HG03354 (cell line): ENCODE measurements at regions not wholly inside any gene's neighbourhood (a gene's known extent, or its start where the extent isn't known, plus 50 kb on each side); places are given as distances from the start of the nearest gene placed in this dataset.

ENCODE experiments used
- ATAC-seq: cut with Tn5 transposase; IDR thresholded peaks from one replicate; pipeline ENCODE4 v1.9.1; 2021; ENCODE audit warnings: mild to moderate bottlenecking; ENCODE audit not compliant: unreplicated experiment, poor library complexity, severe bottlenecking

DNA sequence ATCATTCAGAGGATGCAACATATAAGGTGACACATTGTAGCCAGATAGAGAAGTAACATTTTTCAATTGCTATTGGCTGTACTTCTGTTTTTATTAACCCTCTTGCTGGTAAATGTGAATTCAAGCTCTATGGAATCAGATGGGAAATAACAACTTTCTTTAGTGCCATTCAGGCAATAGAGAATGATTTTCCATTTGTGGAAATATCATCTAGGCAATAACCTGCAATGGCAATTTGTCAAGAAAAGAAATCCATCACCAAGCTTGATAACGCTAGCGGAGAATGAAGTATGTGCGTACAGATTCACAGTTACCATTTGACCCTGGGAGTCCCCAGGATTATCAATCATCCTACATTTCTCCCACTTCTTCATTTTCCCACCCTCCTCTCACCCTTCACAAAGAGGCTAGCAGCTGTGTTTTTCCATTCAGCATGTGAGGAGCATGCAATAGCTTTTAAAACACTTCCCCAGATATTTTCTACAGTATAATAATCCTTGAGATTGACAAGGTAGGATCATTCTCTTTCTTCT, 569.7 kb upstream of the KLF12 start:
- ATAC-seq: no peak

DNA sequence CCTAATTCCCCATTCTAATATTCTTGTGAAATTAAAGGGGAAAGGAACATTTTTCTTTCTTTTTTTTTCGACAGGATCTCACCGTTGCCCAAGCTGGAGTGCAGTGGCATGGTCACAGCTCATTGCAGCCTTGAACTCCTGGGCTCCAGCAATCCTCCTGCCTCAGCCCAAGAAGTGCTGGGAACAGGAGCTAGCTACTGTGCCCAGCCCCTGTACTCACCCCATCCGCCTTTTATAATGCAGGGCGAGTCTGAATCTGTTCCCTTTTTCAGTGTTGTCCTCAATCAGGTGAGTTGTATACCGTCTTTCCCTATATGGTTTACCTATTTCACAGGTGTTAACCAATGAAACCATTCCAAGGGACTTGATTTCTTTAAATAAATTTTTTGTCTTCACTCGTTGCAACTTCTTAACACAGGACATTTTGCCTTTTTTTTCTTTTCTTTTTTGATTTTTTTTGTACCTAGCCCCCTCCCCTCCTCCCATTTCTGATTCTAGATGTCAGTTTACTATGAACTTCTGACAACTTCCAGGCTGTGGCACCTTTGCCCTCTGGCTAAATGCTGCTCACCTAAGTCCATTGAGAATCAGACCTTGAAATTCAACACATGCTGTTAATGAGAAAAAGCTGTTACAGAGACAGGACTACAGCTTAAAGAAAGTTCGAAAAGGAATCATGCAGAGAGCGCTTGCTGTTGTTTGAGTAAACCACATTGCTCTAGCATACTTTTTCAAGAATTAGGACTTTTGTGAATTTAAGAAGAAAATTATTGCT, 562.1 kb upstream of the KLF12 start:
- ATAC-seq: no peak

DNA sequence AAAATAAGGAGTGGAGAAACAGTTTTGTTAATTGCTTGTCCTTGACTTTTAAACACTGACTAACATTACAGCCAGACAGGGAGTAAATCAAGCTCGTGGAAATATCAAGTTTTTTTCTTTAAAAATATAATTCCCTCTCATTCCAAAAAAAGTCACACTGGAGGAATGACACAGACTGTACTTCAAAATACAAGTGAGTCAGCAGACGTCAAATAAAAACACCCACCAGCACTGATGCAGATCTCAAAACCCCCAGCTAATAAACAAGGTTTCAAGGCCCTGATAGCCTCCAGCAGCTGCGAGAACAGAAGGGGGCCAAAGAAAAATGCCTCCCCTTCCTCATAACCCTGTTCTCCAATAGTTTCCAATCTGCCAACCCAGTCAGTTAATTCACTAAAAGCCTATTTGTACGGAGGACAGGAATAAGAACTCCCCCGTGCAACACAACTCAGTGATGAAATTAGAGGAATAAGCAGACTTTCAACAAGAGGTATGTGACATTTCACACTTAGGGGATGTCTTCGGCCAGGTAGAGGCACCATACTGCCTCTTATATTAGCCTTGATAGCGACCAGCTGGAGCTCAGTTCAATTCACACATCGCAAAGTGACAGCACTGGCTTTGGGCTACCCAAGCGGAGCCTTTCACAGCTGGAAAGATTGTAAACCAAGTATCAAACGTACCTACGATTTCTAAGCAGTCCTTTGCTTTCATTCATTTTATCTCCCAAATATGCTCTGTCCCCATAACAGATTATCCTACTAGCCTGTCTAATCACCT, 561.0 kb upstream of the KLF12 start:
- no peak for ATAC-seq

DNA sequence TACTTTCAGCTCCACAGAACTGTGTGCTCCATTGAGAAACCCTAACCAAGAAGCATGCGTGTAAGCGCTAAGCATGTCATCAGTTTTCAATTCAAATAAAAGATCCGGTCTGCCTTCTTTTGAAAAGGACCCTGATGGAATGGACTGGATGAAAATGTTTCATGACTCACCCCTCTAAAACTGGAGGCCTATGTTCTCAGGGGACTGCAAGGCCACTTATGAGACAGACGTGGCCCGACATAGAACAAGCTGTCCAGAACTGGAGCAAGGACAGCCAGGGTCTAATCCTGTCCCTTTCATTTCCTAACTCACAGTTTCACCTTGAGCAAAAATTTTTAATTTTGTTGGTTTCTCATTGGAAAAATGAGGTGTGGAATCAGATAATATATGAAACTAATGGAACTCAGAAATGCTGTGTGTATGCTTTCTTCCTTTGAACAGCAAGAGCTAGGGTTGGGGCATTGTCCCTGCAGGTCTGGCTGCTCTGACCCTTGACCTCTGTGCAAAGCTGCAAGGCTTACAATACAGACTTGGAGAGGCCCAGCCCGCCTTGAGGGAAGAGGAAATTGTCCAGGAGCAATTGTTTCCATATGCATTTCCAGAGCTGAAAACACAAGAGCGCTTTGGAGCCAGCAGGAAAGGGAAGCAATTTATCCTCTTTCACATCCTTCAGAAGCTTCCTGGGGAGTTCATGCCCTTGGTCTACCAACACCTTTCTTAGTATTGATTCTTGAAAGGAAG, 553.4 kb upstream of the KLF12 start:
- ATAC-seq: no peak

DNA sequence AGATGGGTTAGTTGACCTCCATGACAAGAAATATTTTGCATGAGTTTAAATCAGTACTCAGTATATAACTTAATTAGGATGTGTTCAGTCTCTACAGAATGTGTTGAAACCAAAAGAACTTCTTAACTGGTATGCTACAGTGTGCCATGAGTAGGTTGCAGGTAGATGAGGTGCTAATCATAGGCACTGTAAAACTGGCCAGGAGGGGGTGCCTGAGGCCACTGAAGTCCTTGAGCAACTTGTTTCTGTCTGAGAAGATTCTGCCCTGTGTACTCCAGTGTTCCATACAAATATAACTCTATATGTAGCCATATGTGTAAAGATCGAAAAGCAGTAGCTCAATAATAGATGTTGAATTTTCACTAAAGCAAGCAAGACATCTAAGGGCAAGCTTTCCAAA, 549.2 kb upstream of the KLF12 start:
- no peak for ATAC-seq

DNA sequence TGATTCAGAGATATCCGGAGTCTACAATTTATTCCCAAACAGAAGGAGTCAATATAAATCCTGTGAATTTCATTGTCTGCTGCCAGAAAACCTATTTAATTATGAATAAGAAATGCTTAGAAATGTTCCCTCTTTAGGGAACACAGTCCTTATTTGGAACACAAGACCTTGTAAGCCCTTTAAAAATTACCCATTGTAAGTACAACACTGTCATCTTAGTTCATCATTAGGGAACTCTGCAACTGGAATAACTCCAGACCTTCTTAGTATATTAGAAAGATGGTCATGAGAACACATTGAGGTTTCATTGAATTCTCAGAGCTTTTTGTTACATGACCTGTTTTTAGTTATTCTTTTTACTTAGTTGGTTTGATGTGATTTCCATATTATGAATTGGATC, 548.5 kb upstream of the KLF12 start:
- ATAC-seq: no peak

DNA sequence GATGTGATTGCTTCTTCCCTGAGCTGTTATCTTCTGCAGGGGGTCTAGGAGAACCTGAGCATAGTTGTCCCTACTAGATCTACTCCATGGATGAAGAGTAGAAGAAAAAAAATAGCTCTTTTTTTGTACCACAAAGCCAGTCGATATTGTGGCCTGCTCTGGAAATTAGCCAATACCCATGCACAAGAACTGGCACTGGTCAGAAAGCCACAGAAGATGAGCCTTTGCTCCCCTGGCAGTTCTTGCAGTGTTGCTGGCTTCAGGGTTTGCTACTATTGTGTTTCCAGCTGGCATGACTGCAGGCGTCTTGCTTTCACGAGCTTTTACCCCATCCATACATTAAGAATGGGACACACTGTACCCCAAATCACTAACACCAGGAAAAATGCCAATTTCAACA, 547.7 kb upstream of the KLF12 start:
- no peak for ATAC-seq

DNA sequence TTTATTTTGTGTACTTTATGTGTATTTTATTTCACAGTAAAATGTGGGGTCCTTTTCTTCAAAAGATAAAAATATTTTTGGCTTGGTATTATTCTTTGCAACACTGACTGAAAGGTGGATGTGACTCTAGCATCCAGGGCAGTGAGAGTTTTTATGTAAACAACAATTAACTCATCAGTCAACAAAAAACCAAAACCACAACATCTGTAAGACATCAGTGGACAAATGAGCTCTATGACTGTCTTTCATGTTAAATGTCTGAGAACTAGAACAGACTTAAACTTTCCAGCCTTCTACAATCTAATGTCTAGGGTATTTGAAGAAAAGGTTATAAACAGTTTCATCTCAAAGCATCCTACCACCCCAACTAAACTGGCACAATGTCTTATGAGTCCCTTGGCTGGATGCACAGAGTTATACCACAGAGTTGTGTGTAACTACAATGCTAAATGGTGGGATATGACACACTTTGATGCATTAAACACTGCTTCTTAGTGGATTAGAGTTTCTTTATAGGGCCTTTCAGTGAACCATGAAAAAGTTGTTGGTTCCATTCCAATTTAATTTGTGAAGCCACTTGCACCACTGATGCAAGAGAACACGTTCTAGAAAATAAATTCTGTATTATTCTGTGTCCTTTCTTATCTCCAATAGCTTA, 544.2 kb upstream of the KLF12 start:
- no peak for ATAC-seq

DNA sequence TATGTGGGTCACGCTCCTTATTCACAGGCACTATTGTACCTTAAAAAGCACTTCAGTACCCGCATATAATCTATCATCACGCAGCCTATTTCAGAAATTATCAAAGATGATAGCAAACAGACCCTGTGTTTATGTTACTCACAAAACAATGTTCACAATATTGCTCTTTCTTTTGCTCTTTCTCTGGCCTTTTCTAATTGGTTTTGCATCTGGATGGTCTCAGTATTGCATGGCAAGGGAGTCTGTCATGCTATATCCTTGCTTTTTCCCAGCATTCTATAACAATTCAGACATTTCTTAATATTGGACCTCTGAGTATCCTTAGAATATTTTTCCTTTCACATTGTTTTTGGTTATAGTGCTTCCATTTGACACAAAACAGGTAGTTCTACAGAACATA, 541.8 kb upstream of the KLF12 start:
- ATAC-seq: no peak

DNA sequence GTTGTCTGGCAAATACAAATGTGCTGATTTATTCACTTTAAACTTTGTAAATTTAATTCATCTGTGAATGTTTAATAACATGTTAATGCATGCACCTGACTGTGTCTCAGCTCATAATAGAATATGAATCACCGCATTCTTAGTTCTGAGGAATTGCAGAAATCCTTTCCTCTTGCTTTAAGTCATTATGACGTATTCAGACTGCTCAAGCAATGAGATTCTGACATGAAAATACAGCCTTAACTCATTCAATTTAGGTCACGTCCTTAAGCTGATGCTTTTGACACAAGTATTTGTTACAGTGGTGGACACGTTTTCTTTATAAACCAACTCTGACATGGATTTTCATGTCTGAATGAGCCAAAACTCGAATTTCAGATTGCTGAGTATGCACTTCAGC, 541.0 kb upstream of the KLF12 start:
- ATAC-seq: no peak

DNA sequence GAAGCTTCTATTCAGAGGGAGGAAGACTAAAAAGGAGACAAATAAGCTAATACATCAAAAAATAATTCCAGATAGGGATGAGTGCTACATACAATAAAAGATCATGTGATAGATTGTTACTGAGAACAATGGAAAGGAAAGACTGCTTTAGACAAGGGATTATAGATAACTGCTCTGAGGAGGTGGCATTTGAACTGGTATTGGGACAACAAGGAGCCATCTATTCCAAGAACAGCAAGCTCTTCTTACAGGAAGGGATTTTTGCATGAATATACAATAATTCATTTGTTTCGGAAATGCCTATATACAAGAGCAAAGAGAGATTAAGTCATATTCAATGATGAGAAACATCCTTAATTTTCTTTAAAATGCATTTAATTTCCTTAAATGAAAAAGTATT, 540.5 kb upstream of the KLF12 start:
- ATAC-seq: no peak

DNA sequence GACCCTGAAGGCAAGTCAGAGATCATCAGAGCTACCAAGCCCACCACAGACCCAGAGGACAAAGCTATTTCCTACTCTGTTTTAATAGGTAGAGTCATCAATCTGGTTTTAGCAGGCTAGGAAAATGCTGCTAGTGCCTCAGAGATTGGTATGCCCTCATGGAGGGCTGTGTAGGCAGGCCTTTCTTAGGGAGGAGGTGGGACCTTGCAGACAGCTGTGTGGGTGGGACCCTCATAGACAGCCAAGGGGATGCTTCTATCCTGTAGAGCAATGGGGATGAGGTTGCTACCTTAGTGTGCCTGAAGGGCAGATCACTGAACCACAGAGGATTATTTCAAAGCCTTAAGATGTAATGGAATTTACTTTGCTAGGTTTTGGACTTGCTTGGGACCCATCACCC, 534.9 kb upstream of the KLF12 start:
- ATAC-seq: no peak

DNA sequence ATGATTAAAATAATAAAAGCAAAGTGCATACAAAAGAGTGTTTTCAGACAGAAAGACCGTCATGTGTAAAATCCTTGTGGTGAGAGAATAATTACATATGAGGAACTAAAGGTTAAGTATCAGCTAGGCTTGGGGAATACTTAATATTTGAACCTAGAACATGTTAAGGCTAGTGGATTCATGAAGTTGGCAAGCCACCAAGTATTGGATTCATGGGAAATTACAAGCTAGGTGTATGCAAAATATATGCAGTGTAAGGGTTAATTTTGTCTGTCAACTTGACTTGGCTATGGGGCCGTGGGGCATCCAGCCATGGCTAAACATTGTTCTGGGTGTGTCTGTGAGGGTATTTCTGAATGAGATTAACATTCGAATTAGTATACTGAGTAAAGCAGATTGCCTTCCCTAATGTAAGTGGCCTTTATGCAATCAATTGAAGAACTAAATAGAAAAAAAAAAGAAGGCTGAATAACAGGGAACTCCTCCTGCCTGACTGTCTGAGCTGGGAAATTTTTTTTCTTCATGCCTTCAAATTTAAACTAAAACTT, 533.5 kb upstream of the KLF12 start:
- ATAC-seq: no peak

DNA sequence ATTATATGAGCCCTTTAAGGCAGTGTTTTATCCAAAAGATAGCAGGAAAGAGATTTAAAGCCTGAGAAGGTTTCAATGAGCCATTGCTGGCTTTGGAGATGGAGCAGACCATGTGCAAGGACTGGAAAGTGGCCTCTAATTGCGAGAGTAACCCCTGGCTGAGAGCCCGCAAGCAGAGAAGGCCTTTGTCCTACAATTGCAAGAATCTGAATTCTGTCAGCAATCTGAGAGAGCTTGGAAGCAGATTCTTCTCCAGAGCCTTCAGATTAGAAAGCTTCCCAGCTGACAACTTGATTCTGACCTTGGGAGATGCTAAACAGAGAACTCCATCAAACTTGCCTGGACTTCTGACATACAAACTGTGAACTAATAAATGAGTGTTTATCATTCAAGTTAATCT, 528.7 kb upstream of the KLF12 start:
- ATAC-seq: no peak

DNA sequence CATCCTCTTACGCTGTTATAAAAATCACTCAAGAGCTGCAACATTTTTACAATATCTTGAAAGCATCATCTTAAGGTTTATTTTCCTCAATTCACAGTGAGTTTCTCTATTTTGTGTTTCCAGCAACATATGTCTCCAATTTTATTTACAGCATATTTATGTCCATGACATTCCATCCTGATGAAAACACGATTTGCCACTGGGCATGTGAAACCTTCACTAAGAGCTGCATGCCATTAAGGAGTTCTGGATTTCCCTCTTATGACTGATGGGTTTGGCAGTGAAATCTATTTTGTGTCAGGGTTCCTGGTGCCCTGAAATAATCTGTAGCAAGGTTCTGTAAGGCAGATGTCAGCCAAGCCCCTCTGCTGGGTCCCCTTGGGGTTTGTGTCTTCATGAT, 527.6 kb upstream of the KLF12 start:
- ATAC-seq: no peak

DNA sequence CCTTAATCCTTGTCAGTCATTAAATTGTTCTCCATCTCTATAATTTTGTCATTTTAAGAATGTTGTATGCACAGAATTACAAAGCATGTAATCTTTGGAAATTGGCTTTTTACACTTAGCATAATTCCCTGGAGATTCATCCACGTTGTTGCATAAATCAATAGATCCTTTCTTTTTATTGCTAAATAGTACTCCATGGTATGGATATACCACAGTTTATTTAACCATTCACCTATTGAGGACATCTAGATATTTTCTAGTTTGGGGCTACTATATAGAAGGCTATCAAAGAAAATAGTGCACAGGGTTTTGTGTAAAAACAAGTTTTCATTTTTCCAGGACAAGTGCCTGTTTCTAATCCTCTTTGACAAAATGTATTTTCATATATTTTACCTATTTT, 523.6 kb upstream of the KLF12 start:
- ATAC-seq: no peak

DNA sequence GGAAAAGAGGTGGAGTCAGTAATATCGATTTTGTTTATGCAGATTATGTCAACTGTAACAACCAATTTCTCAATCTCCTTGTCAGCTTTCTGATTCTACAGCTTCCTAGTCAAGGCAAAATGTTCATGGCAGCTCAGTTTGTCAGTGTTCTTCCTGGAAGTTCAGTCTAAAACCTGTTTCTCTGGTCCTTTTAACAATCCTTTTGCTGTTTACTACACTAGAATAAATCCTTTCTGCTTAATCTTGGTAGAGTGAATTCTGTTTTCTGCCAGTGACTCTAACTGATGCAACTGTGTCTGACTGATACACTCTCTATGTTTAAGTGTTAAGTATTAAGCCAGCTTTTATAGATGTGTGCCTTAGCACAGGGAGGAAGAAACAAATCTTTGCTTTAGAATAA, 516.9 kb upstream of the KLF12 start:
- no peak for ATAC-seq

DNA sequence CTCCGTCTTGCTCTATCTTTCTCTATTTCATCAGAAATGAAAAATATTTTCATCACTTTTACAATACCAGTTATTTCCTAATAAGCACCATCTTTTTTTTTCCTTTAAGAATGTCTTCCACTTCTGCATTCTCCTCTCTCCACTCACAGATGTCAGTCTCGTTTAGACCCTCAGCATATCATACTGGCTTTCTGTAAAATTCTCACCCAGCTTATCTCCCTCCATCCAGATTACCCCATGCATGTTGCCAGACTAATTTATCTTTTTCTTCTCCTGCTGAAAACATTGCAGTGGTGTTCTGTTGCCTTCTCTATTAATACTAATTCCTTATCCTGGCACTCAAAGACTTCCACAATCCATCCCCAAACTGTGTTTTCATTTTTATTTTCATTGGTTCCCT, 513.8 kb upstream of the KLF12 start:
- no peak for ATAC-seq

DNA sequence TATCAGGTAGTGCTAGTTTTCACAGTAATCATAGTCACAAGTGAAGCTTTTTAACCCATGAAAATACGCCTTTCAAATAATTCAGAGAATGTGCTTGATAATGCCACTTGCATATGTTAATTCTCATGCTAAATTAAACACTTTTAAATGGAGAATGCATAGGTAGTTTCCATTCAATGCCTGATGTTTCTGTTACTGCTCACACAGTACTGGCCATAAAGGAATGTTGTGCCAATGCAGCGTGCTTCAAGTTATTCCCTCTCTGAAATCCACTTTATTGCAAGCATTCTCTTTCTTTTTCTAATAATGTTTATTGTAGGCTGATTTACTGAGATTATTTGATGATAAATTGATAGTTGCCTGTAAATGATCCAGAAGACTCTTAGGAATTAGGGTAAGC, 513.0 kb upstream of the KLF12 start:
- no peak for ATAC-seq

DNA sequence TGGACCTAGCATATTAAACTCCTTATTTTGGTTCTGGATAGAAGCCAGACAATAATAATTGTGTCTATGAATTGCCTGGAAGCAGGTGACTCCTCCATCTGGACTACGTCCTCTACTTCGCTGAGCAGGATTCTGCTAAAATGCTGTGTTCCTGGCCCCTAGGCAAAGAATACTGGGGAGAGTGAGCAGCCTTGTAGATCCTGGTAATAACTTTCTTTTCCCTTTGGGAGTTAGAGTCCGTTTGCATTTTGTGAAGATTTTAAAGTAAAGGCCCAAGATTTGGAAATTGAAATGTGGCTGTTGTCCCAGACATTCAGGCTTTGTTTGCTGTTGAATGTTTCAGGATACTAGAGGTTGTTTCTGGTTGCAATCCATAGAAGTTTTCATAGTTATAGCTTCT, 511.9 kb upstream of the KLF12 start:
- ATAC-seq: no peak
